CD4-positive, alpha-beta T cell treated with Interleukin-2 at 100 ng/mL for 4 hours (primary cell): ENCODE measurements at regions not wholly inside any gene's neighbourhood (a gene's known extent, or its start where the extent isn't known, plus 50 kb on each side); places are given as distances from the start of the nearest gene placed in this dataset.
"Not testable (repeated sequence)": the region's sequence is repeated elsewhere in the genome, so short reads cannot be mapped to it uniquely, and the experiment has no call there.

Experiments used
- DNase-seq: peaks from one replicate; pipeline ENCODE4 v3.0.0-alpha.2; 2020; ENCODE audit warnings: low spot score

GRCh38 chr9:79387101-79387835 lies 184.5 kb upstream of the TLE4 start:
- DNase-seq, result no peak

- no peak for DNase-seq
Observed at GRCh38 chr9:79390077-79390698, 181.6 kb upstream of the TLE4 start.

- DNase-seq, result no peak
Observed at GRCh38 chr9:79390781-79391770, 180.7 kb upstream of the TLE4 start.

- no peak for DNase-seq
Observed at GRCh38 chr9:79395228-79395627, 176.5 kb upstream of the TLE4 start.

GRCh38 chr9:79395755-79396154 lies 176.0 kb upstream of the TLE4 start:
- DNase-seq, result no peak

GRCh38 chr9:79396168-79396567 lies 175.6 kb upstream of the TLE4 start:
- no peak for DNase-seq

GRCh38 chr9:79403495-79403894 lies 168.3 kb upstream of the TLE4 start:
- DNase-seq, result no peak

GRCh38 chr9:79408200-79408599 lies 163.6 kb upstream of the TLE4 start:
- no peak for DNase-seq

- DNase-seq, result no peak
Observed at GRCh38 chr9:79408617-79409016, 163.1 kb upstream of the TLE4 start.

GRCh38 chr9:79409182-79409823 lies 162.5 kb upstream of the TLE4 start:
- no peak for DNase-seq

GRCh38 chr9:79425840-79426239 lies 145.9 kb upstream of the TLE4 start:
- DNase-seq, result no peak

- no peak for DNase-seq
Observed at GRCh38 chr9:79428422-79428821, 143.3 kb upstream of the TLE4 start.

- no peak for DNase-seq
Observed at GRCh38 chr9:79430619-79431018, 141.1 kb upstream of the TLE4 start.

GRCh38 chr9:79431019-79431679 lies 140.6 kb upstream of the TLE4 start:
- no peak for DNase-seq

GRCh38 chr9:79432485-79432884 lies 139.3 kb upstream of the TLE4 start:
- DNase-seq, result no peak

GRCh38 chr9:79433703-79434102 lies 138.1 kb upstream of the TLE4 start:
- no peak for DNase-seq

- DNase-seq, result not testable (repeated sequence)
Observed at GRCh38 chr9:79439221-79439620, 132.5 kb upstream of the TLE4 start.

- no peak for DNase-seq
Observed at GRCh38 chr9:79446523-79447307, 125.0 kb upstream of the TLE4 start.

GRCh38 chr9:79447308-79447605 lies 124.5 kb upstream of the TLE4 start:
- no peak for DNase-seq

GRCh38 chr9:79447762-79448161 lies 124.0 kb upstream of the TLE4 start:
- DNase-seq, result no peak

- no peak for DNase-seq
Observed at GRCh38 chr9:79452265-79452664, 119.5 kb upstream of the TLE4 start.
